COLO668 (cell line): ENCODE measurements at regions not wholly inside any gene's neighbourhood (a gene's known extent, or its start where the extent isn't known, plus 50 kb on each side); places are given as distances from the start of the nearest gene placed in this dataset.

ENCODE experiments used
- DNase-seq: peaks from one replicate; lab custom pipeline; 2025; ENCODE audit not compliant: unreplicated experiment; lab: John Stamatoyannopoulos, UW

- DNase-seq: no peak
Observed at GRCh38 chr3:13158408-13158807, 85.2 kb upstream of the IQSEC1 start.

- no peak for DNase-seq
Observed at GRCh38 chr3:13157986-13158385, 84.8 kb upstream of the IQSEC1 start.

- no peak for DNase-seq
Observed at GRCh38 chr3:13152826-13153710, 79.8 kb upstream of the IQSEC1 start.

- no peak for DNase-seq
Observed at GRCh38 chr3:13150624-13151023, 77.4 kb upstream of the IQSEC1 start.

- DNase-seq: no peak
Observed at GRCh38 chr3:13149330-13150108, 76.3 kb upstream of the IQSEC1 start.

GRCh38 chr3:13148561-13149329, 75.5 kb upstream of the IQSEC1 start:
- DNase-seq: no peak

GRCh38 chr3:13148126-13148525, 74.9 kb upstream of the IQSEC1 start:
- no peak for DNase-seq

- no peak for DNase-seq
Observed at GRCh38 chr3:13147344-13147743, 74.1 kb upstream of the IQSEC1 start.

- DNase-seq: no peak
Observed at GRCh38 chr3:13146643-13147143, 73.5 kb upstream of the IQSEC1 start.

GRCh38 chr3:13145826-13146642, 72.8 kb upstream of the IQSEC1 start:
- DNase-seq: no peak

- no peak for DNase-seq
Observed at GRCh38 chr3:13145131-13145825, 72.0 kb upstream of the IQSEC1 start.

- DNase-seq: no peak
Observed at GRCh38 chr3:13144163-13145023, 71.2 kb upstream of the IQSEC1 start.

GRCh38 chr3:13143381-13144004, 70.3 kb upstream of the IQSEC1 start:
- no peak for DNase-seq

- DNase-seq: no peak
Observed at GRCh38 chr3:13142552-13143380, 69.5 kb upstream of the IQSEC1 start.

GRCh38 chr3:13141991-13142412, 68.8 kb upstream of the IQSEC1 start:
- DNase-seq: no peak

- no peak for DNase-seq
Observed at GRCh38 chr3:13141183-13141582, 68.0 kb upstream of the IQSEC1 start.

- DNase-seq: no peak
Observed at GRCh38 chr3:13140596-13140995, 67.4 kb upstream of the IQSEC1 start.
